ENCODE measurements at regions not wholly inside any gene's neighbourhood (a gene's known extent, or its start where the extent isn't known, plus 50 kb on each side); places are given as distances from the start of the nearest gene placed in this dataset.

DNA sequence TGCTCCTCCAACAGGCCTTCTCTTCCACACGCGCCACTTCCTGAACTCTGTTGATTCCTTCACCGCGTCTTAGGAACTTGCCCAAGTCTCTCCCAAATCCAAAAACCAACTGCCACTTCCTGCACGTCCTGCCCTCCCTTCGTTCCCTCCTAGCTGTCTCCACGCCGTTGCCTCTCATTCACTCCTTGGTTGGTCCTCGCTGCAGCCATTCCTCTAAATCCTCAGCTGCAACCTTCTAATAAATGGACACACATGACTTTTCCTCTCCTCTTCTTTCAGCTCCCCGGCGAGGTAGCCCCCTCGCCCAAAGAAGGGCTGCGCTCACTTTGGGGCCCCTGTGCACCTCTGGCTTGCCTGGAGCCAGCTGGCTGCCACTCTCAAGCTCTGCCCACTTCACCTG lies 110.2 kb downstream of the XRCC2 start:
- TF ChIP-seq, protein P1, sequence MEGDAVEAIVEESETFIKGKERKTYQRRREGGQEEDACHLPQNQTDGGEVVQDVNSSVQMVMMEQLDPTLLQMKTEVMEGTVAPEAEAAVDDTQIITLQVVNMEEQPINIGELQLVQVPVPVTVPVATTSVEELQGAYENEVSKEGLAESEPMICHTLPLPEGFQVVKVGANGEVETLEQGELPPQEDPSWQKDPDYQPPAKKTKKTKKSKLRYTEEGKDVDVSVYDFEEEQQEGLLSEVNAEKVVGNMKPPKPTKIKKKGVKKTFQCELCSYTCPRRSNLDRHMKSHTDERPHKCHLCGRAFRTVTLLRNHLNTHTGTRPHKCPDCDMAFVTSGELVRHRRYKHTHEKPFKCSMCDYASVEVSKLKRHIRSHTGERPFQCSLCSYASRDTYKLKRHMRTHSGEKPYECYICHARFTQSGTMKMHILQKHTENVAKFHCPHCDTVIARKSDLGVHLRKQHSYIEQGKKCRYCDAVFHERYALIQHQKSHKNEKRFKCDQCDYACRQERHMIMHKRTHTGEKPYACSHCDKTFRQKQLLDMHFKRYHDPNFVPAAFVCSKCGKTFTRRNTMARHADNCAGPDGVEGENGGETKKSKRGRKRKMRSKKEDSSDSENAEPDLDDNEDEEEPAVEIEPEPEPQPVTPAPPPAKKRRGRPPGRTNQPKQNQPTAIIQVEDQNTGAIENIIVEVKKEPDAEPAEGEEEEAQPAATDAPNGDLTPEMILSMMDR (IDR thresholded peaks at IDR 0.05): no peak
- no peak for TF ChIP-seq POLR2A (IDR thresholded peaks at IDR 0.05)
- no peak for TF ChIP-seq EP300 (IDR thresholded peaks at IDR 0.05)
